Loucy (cell line): ENCODE measurements at regions not wholly inside any gene's neighbourhood (a gene's known extent, or its start where the extent isn't known, plus 50 kb on each side); places are given as distances from the start of the nearest gene placed in this dataset.

Source experiments
- H2AFZ ChIP-seq: fragments of 200-600 bp; sonication (generic); 2 replicates; pipeline ENCODE4 v1.6.0; 2016; ENCODE audit warnings: antibody characterized with exemption, mild to moderate bottlenecking, low read length, moderate library complexity
- H3F3A ChIP-seq: fragments of 200-600 bp; 2 replicates; pipeline ENCODE4 v1.6.0; 2016; ENCODE audit warnings: antibody characterized with exemption, low read depth, mild to moderate bottlenecking
- H3K27me3 ChIP-seq: fragments of 200-600 bp; sonication (generic); 2 replicates; pipeline ENCODE4 v1.6.1; 2014; ENCODE audit warnings: low read length, mild to moderate bottlenecking; ENCODE audit not compliant: insufficient read depth, poor library complexity, severe bottlenecking
- H3K36me3 ChIP-seq: fragments of 200-600 bp; sonication (generic); 2 replicates; pipeline ENCODE4 v1.6.1; 2016; ENCODE audit warnings: low read length; ENCODE audit not compliant: insufficient read depth
- H3K4me1 ChIP-seq: fragments of 200-600 bp; sonication (generic); 2 replicates; pipeline ENCODE4 v1.5.1; 2014; ENCODE audit warnings: low read length, mild to moderate bottlenecking; ENCODE audit not compliant: insufficient read depth, poor library complexity, severe bottlenecking
- H3K4me2 ChIP-seq: fragments of 200-600 bp; sonication (generic); 2 replicates; pipeline ENCODE4 v1.6.0; 2014; ENCODE audit warnings: antibody characterized with exemption, low read length, low read depth, mild to moderate bottlenecking; ENCODE audit not compliant: poor library complexity, severe bottlenecking
- H3K4me3 ChIP-seq: fragments of 200-600 bp; sonication (generic); 2 replicates; pipeline ENCODE4 v1.5.1; 2014; ENCODE audit warnings: low read length, mild to moderate bottlenecking, mixed read lengths; ENCODE audit not compliant: poor library complexity, severe bottlenecking
- H3K79me2 ChIP-seq: fragments of 200-600 bp; sonication (generic); 2 replicates; pipeline ENCODE4 v1.6.1; 2014; ENCODE audit warnings: low read length; ENCODE audit not compliant: insufficient read depth
- H3K9ac ChIP-seq: fragments of 200-600 bp; sonication (generic); 2 replicates; pipeline ENCODE4 v1.6.0; 2014; ENCODE audit warnings: mild to moderate bottlenecking, low read depth, low read length, moderate library complexity; ENCODE audit not compliant: poor library complexity, severe bottlenecking
- H3K9me2 ChIP-seq: fragments of 200-600 bp; sonication (generic); replicated peaks from 2 replicates; pipeline ENCODE4 v1.6.1; 2016; ENCODE audit warnings: low read depth, low read length, mixed read lengths
- H3K9me3 ChIP-seq: fragments of 200-600 bp; sonication (generic); 2 replicates; pipeline ENCODE4 v1.6.1; 2014; ENCODE audit warnings: mild to moderate bottlenecking, antibody characterized with exemption, low read length, low read depth; ENCODE audit not compliant: insufficient read depth
- H4K20me1 ChIP-seq: fragments of 200-600 bp; sonication (generic); 2 replicates; pipeline ENCODE4 v1.6.0; 2014; ENCODE audit warnings: antibody characterized with exemption, low read length, mild to moderate bottlenecking; ENCODE audit not compliant: insufficient read depth, poor library complexity, severe bottlenecking
- CTCF ChIP-seq: fragments of 200-600 bp; sonication (generic); conservative IDR thresholded peaks from 2 replicates; pipeline ENCODE4 v1.5.1; 2014; ENCODE audit warnings: mild to moderate bottlenecking, antibody characterized with exemption, low read length
- EZH2phosphoT487 ChIP-seq: fragments of 200-600 bp; IDR thresholded peaks from 2 replicates; pipeline ENCODE4 v1.6.1; 2018; ENCODE audit warnings: antibody characterized with exemption, mild to moderate bottlenecking, moderate library complexity, borderline replicate concordance

- TF ChIP-seq CTCF (no peak), EZH2phosphoT487 (no peak)
- no peak overlapping the region for H3K4me2 ChIP-seq
- no peak overlapping the region for H3K4me3 ChIP-seq
- no peak overlapping the region for H3K9ac ChIP-seq
- no peaks in the 10 kb centered on the region for H3K27me3 ChIP-seq
- H4K20me1 ChIP-seq: no peaks in the 10 kb centered on the region
- H3F3A ChIP-seq: no peaks in the 10 kb centered on the region
- no peak overlapping the region for H2AFZ ChIP-seq
- no peaks in the 10 kb centered on the region for H3K9me3 ChIP-seq
- H3K4me1 ChIP-seq: no peaks in the 10 kb centered on the region
- no peaks in the 10 kb centered on the region for H3K79me2 ChIP-seq
- H3K36me3 ChIP-seq: no peaks in the 10 kb centered on the region
- no peaks in the 10 kb centered on the region for H3K9me2 ChIP-seq
Measured at GRCh38 chr20:4608861-4609260, 77.4 kb upstream of the PRNP start.

DNA sequence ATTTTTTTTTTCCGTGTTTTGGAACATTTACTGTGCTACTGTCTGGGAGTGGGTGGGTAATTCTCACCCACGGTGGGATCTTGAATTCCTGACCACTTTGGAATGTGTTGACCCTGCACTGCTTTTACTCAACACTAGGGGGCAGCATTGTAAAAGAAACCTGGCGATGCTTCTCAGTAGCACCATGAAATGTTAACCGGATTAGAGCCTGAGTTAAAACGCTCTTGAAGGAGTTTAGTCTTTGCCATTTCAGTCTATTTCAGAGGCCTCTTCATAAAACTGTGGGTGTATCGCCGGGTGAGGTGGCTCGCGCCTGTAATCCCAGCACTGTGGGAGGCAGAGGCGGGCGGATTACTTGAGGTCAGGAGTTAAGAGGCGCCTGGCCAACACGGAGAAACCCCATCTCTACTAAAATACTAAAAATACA is 79.0 kb upstream of the PRNP start:
- Histone ChIP-seq H2AFZ (no peak overlapping the region), H3K79me2 (no peaks in the 10 kb centered on the region), H3F3A (no peaks in the 10 kb centered on the region), H3K9me2 (no peaks in the 10 kb centered on the region), H3K4me1 (no peaks in the 10 kb centered on the region), H3K9ac (no peak overlapping the region), H3K4me3 (no peak overlapping the region), H3K9me3 (no peaks in the 10 kb centered on the region), H3K36me3 (no peaks in the 10 kb centered on the region), H4K20me1 (no peaks in the 10 kb centered on the region), H3K4me2 (no peak overlapping the region), H3K27me3 (no peaks in the 10 kb centered on the region)
- TF ChIP-seq CTCF (peak; percentile 96), EZH2phosphoT487 (no peak)

- H3K27me3 ChIP-seq: no peaks in the 10 kb centered on the region
- H3K9me3 ChIP-seq: no peaks in the 10 kb centered on the region
- no peak overlapping the region for H3K4me3 ChIP-seq
- H3K4me2 ChIP-seq: no peak overlapping the region
- no peaks in the 10 kb centered on the region for H3K9me2 ChIP-seq
- no peaks in the 10 kb centered on the region for H3F3A ChIP-seq
- H3K4me1 ChIP-seq: no peaks in the 10 kb centered on the region
- H3K9ac ChIP-seq: no peak overlapping the region
- no peaks in the 10 kb centered on the region for H3K79me2 ChIP-seq
- TF ChIP-seq CTCF (no peak), EZH2phosphoT487 (no peak)
- H4K20me1 ChIP-seq: no peaks in the 10 kb centered on the region
- H2AFZ ChIP-seq: no peak overlapping the region
- no peaks in the 10 kb centered on the region for H3K36me3 ChIP-seq
Measured at GRCh38 chr20:4606051-4606450, 80.2 kb upstream of the PRNP start.
